Hepatocyte (in vitro differentiated cells): ENCODE measurements at regions not wholly inside any gene's neighbourhood (a gene's known extent, or its start where the extent isn't known, plus 50 kb on each side); places are given as distances from the start of the nearest gene placed in this dataset.

Source experiments
- DNase-seq: peaks from one replicate; pipeline ENCODE4 v3.0.0-alpha.2; 2016; ENCODE audit warnings: low spot score
- H2AFZ ChIP-seq: fragments of 200-600 bp; sonication (generic); 2 replicates; pipeline ENCODE4 v1.6.0; 2016; ENCODE audit warnings: antibody characterized with exemption, mild to moderate bottlenecking
- H3K27ac ChIP-seq: fragments of 200-600 bp; sonication (generic); 2 replicates; pipeline ENCODE4 v1.5.1; 2016; ENCODE audit warnings: mild to moderate bottlenecking
- H3K27me3 ChIP-seq: fragments of 200-600 bp; sonication (generic); 2 replicates; pipeline ENCODE4 v1.6.1; 2016
- H3K36me3 ChIP-seq: fragments of 200-600 bp; sonication (generic); replicated peaks from 2 replicates; pipeline ENCODE4 v1.5.1; 2016; ENCODE audit warnings: low read depth; ENCODE audit not compliant: insufficient read depth
- H3K4me1 ChIP-seq: fragments of 200-600 bp; sonication (generic); 2 replicates; pipeline ENCODE4 v1.5.1; 2016; ENCODE audit warnings: mild to moderate bottlenecking, moderate library complexity; ENCODE audit not compliant: insufficient read depth
- H3K4me2 ChIP-seq: fragments of 200-600 bp; sonication (generic); 2 replicates; pipeline ENCODE4 v1.6.0; 2016
- H3K4me3 ChIP-seq: fragments of 200-600 bp; sonication (generic); 2 replicates; pipeline ENCODE4 v1.5.1; 2016; ENCODE audit warnings: mild to moderate bottlenecking
- H3K79me2 ChIP-seq: fragments of 200-600 bp; sonication (generic); 2 replicates; pipeline ENCODE4 v1.6.0; 2017; ENCODE audit warnings: mild to moderate bottlenecking
- H3K9me2 ChIP-seq: fragments of 200-600 bp; sonication (generic); replicated peaks from 2 replicates; pipeline ENCODE4 v1.6.0; 2017; ENCODE audit warnings: mild to moderate bottlenecking; ENCODE audit not compliant: insufficient read depth
- H3K9me3 ChIP-seq: fragments of 200-600 bp; sonication (generic); 2 replicates; pipeline ENCODE4 v1.5.1; 2016; ENCODE audit warnings: low read depth, mild to moderate bottlenecking
- H4K20me1 ChIP-seq: fragments of 200-600 bp; sonication (generic); 2 replicates; pipeline ENCODE4 v1.6.0; 2016; ENCODE audit warnings: mild to moderate bottlenecking; ENCODE audit not compliant: insufficient read depth, poor library complexity, severe bottlenecking
- CTCF ChIP-seq: fragments of 200-600 bp; sonication (generic); IDR thresholded peaks from 2 replicates; pipeline ENCODE4 v1.5.1; 2016; ENCODE audit warnings: antibody characterized with exemption, mild to moderate bottlenecking; ENCODE audit not compliant: poor library complexity
- EZH2 ChIP-seq: fragments of 200-600 bp; sonication (generic); IDR thresholded peaks from 2 replicates; pipeline ENCODE4 v1.6.1; 2016; ENCODE audit warnings: antibody characterized with exemption, mild to moderate bottlenecking, borderline replicate concordance
- EZH2phosphoT487 ChIP-seq: fragments of 200-600 bp; sonication (generic); IDR thresholded peaks from one replicate; pipeline ENCODE4 v1.6.1; 2018; ENCODE audit warnings: antibody characterized with exemption, mild to moderate bottlenecking, low read depth, moderate library complexity; ENCODE audit not compliant: unreplicated experiment, severe bottlenecking
- WGBS: methylation state at CpG from one replicate; pipeline ENCODE4 v1.1.6; 2016; ENCODE audit warnings: low lambda C conversion rate; ENCODE audit errors: missing lambda C conversion rate; 5-methylcytosine and 5-hydroxymethylcytosine counted together

DNA sequence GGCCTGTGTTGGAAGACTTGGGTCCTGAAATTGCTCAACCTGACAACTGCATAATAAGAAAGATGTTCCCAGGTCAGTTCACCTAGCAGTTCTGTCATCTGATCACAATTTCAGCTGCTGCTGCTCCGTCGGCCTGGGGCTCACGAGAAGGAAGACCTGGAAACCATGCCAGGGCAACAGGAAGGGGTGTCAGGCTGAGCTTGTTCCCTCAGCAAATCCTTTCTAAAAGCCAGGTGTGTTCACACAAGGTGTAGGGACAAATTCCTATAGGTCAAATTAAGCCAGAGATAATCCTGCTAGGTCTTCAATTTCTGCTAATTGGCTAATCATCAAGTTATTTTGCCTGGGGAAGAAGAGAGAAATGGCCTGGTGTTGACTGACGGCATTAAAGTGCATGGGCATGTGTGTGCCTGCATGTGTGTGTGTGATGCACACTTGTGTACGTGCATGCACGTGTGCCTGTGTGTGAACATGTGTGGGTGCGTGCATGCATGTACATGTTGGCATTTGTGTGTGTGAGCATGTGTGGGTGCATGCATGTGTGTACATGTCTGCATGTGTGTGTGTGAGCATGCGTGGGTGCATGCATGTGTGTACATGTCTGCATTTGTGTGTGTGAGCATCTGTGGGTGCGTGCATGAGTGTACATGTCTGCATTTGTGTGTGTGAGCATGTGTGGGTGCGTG lies 178.6 kb downstream of the TMEM18 start:
- Histone ChIP-seq H4K20me1 (no peaks in the 10 kb centered on the region), H3K9me3 (no peaks in the 10 kb centered on the region), H3K4me2 (no peak overlapping the region), H3K27me3 (no peaks in the 10 kb centered on the region), H3K4me1 (no peaks in the 10 kb centered on the region), H2AFZ (no peak overlapping the region), H3K9me2 (no peaks in the 10 kb centered on the region), H3K79me2 (no peaks in the 10 kb centered on the region), H3K4me3 (no peak overlapping the region), H3K36me3 (no peaks in the 10 kb centered on the region), H3K27ac (no peak overlapping the region)
- DNase-seq = no peak
- no peak for TF ChIP-seq EZH2
- TF ChIP-seq CTCF = no peak
- no peak for TF ChIP-seq EZH2phosphoT487
- WGBS = 92% methylated on average over 10 of the region's 10 CpGs

GRCh38 chr2:497770-498492 lies 179.3 kb downstream of the TMEM18 start:
- H3K9me2 ChIP-seq = no peaks in the 10 kb centered on the region
- H3K27me3 ChIP-seq = no peaks in the 10 kb centered on the region
- no peaks in the 10 kb centered on the region for H3K79me2 ChIP-seq
- H3K4me1 ChIP-seq = no peaks in the 10 kb centered on the region
- no peaks in the 10 kb centered on the region for H3K9me3 ChIP-seq
- no peak overlapping the region for H3K27ac ChIP-seq
- WGBS = 69% methylated on average over 9 of the region's 9 CpGs
- TF ChIP-seq EZH2 = no peak
- no peak for TF ChIP-seq EZH2phosphoT487
- no peak for TF ChIP-seq CTCF
- no peaks in the 10 kb centered on the region for H3K36me3 ChIP-seq
- H4K20me1 ChIP-seq = no peaks in the 10 kb centered on the region
- no peak for DNase-seq
- no peak overlapping the region for H3K4me3 ChIP-seq
- H3K4me2 ChIP-seq = no peak overlapping the region
- H2AFZ ChIP-seq = no peak overlapping the region

GRCh38 chr2:496729-497128 lies 180.5 kb downstream of the TMEM18 start:
- Histone ChIP-seq H3K9me3 (no peaks in the 10 kb centered on the region), H3K27me3 (no peaks in the 10 kb centered on the region), H3K27ac (no peak overlapping the region), H3K9me2 (no peaks in the 10 kb centered on the region), H3K36me3 (no peaks in the 10 kb centered on the region), H4K20me1 (no peaks in the 10 kb centered on the region), H3K4me1 (no peaks in the 10 kb centered on the region), H3K79me2 (no peaks in the 10 kb centered on the region), H3K4me3 (no peak overlapping the region), H3K4me2 (no peak overlapping the region), H2AFZ (no peak overlapping the region)
- no peak for TF ChIP-seq EZH2phosphoT487
- TF ChIP-seq EZH2 = no peak
- 90% methylated on average over 22 of the region's 24 CpGs for WGBS
- no peak for DNase-seq

GRCh38 chr2:495745-496275 lies 181.4 kb downstream of the TMEM18 start:
- H3K4me3 ChIP-seq = no peak overlapping the region
- H3K4me2 ChIP-seq = no peak overlapping the region
- WGBS = 97% methylated on average over 24 of the region's 25 CpGs
- no peaks in the 10 kb centered on the region for H3K9me2 ChIP-seq
- no peaks in the 10 kb centered on the region for H3K36me3 ChIP-seq
- H3K9me3 ChIP-seq = no peaks in the 10 kb centered on the region
- no peaks in the 10 kb centered on the region for H4K20me1 ChIP-seq
- no peaks in the 10 kb centered on the region for H3K27me3 ChIP-seq
- H3K27ac ChIP-seq = no peak overlapping the region
- TF ChIP-seq CTCF = no peak
- TF ChIP-seq EZH2phosphoT487 = no peak
- no peak for TF ChIP-seq EZH2
- H3K79me2 ChIP-seq = no peaks in the 10 kb centered on the region
- no peaks in the 10 kb centered on the region for H3K4me1 ChIP-seq
- no peak for DNase-seq
- H2AFZ ChIP-seq = no peak overlapping the region
